ENCODE measurements at regions not wholly inside any gene's neighbourhood (a gene's known extent, or its start where the extent isn't known, plus 50 kb on each side); places are given as distances from the start of the nearest gene placed in this dataset.

GRCh38 chr5:4158750-4159447, 563.3 kb downstream of the IRX1 start:
- no peak for DNase-seq (ENCODE audit: low read depth in 4 of 4, low spot score in 3 of 4)

- DNase-seq (ENCODE audit: low read depth in 4 of 4, low spot score in 3 of 4) = no peak
Observed at GRCh38 chr5:4159681-4160080, 564.0 kb downstream of the IRX1 start.

GRCh38 chr5:4164167-4164566, 568.5 kb downstream of the IRX1 start:
- no peak for DNase-seq (ENCODE audit: low read depth in 4 of 4, low spot score in 3 of 4)

GRCh38 chr5:4180703-4181102, 585.1 kb downstream of the IRX1 start:
- DNase-seq (ENCODE audit: low read depth in 4 of 4, low spot score in 3 of 4) = no peak

GRCh38 chr5:4182144-4182543, 586.5 kb downstream of the IRX1 start:
- DNase-seq (ENCODE audit: low read depth in 4 of 4, low spot score in 3 of 4) = no peak

GRCh38 chr5:4185127-4185526, 589.5 kb downstream of the IRX1 start:
- no peak for DNase-seq (ENCODE audit: low read depth in 4 of 4, low spot score in 3 of 4)

GRCh38 chr5:4188704-4189103, 593.1 kb downstream of the IRX1 start:
- no peak for DNase-seq (ENCODE audit: low read depth in 4 of 4, low spot score in 3 of 4)

- DNase-seq (ENCODE audit: low read depth in 4 of 4, low spot score in 3 of 4) = no peak
Observed at GRCh38 chr5:4189317-4189716, 593.7 kb downstream of the IRX1 start.

GRCh38 chr5:4191041-4191440, 595.4 kb downstream of the IRX1 start:
- no peak for DNase-seq (ENCODE audit: low read depth in 4 of 4, low spot score in 3 of 4)

- no peak for DNase-seq (ENCODE audit: low read depth in 4 of 4, low spot score in 3 of 4)
Observed at GRCh38 chr5:4191703-4192102, 596.1 kb downstream of the IRX1 start.

GRCh38 chr5:4192111-4192510, 596.5 kb downstream of the IRX1 start:
- no peak for DNase-seq (ENCODE audit: low read depth in 4 of 4, low spot score in 3 of 4)

- no peak for DNase-seq (ENCODE audit: low read depth in 4 of 4, low spot score in 3 of 4)
Observed at GRCh38 chr5:4196744-4197143, 601.1 kb downstream of the IRX1 start.

GRCh38 chr5:4197151-4197550, 601.5 kb downstream of the IRX1 start:
- no peak for DNase-seq (ENCODE audit: low read depth in 4 of 4, low spot score in 3 of 4)

- no peak for DNase-seq (ENCODE audit: low read depth in 4 of 4, low spot score in 3 of 4)
Observed at GRCh38 chr5:4198461-4198860, 602.8 kb downstream of the IRX1 start.

GRCh38 chr5:4199049-4199841, 603.6 kb downstream of the IRX1 start:
- no peak for DNase-seq (ENCODE audit: low read depth in 4 of 4, low spot score in 3 of 4)

- DNase-seq (ENCODE audit: low read depth in 4 of 4, low spot score in 3 of 4) = no peak
Observed at GRCh38 chr5:4203146-4203545, 607.5 kb downstream of the IRX1 start.

- DNase-seq (ENCODE audit: low read depth in 4 of 4, low spot score in 3 of 4) = no peak
Observed at GRCh38 chr5:4204276-4205141, 608.9 kb downstream of the IRX1 start.

- DNase-seq (ENCODE audit: low read depth in 4 of 4, low spot score in 3 of 4) = no peak
Observed at GRCh38 chr5:4205398-4205797, 609.8 kb downstream of the IRX1 start.

- no peak for DNase-seq (ENCODE audit: low read depth in 4 of 4, low spot score in 3 of 4)
Observed at GRCh38 chr5:4206127-4206526, 610.5 kb downstream of the IRX1 start.

- no peak for DNase-seq (ENCODE audit: low read depth in 4 of 4, low spot score in 3 of 4)
Observed at GRCh38 chr5:4207486-4207885, 611.9 kb downstream of the IRX1 start.

- DNase-seq (ENCODE audit: low read depth in 4 of 4, low spot score in 3 of 4) = no peak
Observed at GRCh38 chr5:4208537-4208936, 612.9 kb downstream of the IRX1 start.
